ENCODE measurements at regions not wholly inside any gene's neighbourhood (a gene's known extent, or its start where the extent isn't known, plus 50 kb on each side); places are given as distances from the start of the nearest gene placed in this dataset.

- TF ChIP-seq, protein P1, sequence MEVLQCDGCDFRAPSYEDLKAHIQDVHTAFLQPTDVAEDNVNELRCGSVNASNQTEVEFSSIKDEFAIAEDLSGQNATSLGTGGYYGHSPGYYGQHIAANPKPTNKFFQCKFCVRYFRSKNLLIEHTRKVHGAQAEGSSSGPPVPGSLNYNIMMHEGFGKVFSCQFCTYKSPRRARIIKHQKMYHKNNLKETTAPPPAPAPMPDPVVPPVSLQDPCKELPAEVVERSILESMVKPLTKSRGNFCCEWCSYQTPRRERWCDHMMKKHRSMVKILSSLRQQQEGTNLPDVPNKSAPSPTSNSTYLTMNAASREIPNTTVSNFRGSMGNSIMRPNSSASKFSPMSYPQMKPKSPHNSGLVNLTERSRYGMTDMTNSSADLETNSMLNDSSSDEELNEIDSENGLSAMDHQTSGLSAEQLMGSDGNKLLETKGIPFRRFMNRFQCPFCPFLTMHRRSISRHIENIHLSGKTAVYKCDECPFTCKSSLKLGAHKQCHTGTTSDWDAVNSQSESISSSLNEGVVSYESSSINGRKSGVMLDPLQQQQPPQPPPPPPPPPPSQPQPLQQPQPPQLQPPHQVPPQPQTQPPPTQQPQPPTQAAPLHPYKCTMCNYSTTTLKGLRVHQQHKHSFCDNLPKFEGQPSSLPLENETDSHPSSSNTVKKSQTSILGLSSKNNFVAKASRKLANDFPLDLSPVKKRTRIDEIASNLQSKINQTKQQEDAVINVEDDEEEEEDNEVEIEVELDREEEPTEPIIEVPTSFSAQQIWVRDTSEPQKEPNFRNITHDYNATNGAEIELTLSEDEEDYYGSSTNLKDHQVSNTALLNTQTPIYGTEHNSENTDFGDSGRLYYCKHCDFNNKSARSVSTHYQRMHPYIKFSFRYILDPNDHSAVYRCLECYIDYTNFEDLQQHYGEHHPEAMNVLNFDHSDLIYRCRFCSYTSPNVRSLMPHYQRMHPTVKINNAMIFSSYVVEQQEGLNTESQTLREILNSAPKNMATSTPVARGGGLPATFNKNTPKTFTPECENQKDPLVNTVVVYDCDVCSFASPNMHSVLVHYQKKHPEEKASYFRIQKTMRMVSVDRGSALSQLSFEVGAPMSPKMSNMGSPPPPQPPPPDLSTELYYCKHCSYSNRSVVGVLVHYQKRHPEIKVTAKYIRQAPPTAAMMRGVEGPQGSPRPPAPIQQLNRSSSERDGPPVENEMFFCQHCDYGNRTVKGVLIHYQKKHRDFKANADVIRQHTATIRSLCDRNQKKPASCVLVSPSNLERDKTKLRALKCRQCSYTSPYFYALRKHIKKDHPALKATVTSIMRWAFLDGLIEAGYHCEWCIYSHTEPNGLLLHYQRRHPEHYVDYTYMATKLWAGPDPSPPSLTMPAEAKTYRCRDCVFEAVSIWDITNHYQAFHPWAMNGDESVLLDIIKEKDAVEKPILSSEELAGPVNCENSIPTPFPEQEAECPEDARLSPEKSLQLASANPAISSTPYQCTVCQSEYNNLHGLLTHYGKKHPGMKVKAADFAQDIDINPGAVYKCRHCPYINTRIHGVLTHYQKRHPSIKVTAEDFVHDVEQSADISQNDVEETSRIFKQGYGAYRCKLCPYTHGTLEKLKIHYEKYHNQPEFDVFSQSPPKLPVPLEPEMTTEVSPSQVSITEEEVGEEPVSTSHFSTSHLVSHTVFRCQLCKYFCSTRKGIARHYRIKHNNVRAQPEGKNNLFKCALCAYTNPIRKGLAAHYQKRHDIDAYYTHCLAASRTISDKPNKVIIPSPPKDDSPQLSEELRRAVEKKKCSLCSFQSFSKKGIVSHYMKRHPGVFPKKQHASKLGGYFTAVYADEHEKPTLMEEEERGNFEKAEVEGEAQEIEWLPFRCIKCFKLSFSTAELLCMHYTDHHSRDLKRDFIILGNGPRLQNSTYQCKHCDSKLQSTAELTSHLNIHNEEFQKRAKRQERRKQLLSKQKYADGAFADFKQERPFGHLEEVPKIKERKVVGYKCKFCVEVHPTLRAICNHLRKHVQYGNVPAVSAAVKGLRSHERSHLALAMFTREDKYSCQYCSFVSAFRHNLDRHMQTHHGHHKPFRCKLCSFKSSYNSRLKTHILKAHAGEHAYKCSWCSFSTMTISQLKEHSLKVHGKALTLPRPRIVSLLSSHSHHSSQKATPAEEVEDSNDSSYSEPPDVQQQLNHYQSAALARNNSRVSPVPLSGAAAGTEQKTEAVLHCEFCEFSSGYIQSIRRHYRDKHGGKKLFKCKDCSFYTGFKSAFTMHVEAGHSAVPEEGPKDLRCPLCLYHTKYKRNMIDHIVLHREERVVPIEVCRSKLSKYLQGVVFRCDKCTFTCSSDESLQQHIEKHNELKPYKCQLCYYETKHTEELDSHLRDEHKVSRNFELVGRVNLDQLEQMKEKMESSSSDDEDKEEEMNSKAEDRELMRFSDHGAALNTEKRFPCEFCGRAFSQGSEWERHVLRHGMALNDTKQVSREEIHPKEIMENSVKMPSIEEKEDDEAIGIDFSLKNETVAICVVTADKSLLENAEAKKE (CRISPR knock-in tag; IDR thresholded peaks at IDR 0.05), result no peak
- no peak for TF ChIP-seq POLR2AphosphoS5 (IDR thresholded peaks at IDR 0.05; ENCODE audit: low read depth)
- TF ChIP-seq ZNF114 (CRISPR knock-in tag; IDR thresholded peaks at IDR 0.05), result no peak
- no peak for TF ChIP-seq REST (IDR thresholded peaks at IDR 0.05; ENCODE audit: unreplicated experiment)
- TF ChIP-seq, protein P2, sequence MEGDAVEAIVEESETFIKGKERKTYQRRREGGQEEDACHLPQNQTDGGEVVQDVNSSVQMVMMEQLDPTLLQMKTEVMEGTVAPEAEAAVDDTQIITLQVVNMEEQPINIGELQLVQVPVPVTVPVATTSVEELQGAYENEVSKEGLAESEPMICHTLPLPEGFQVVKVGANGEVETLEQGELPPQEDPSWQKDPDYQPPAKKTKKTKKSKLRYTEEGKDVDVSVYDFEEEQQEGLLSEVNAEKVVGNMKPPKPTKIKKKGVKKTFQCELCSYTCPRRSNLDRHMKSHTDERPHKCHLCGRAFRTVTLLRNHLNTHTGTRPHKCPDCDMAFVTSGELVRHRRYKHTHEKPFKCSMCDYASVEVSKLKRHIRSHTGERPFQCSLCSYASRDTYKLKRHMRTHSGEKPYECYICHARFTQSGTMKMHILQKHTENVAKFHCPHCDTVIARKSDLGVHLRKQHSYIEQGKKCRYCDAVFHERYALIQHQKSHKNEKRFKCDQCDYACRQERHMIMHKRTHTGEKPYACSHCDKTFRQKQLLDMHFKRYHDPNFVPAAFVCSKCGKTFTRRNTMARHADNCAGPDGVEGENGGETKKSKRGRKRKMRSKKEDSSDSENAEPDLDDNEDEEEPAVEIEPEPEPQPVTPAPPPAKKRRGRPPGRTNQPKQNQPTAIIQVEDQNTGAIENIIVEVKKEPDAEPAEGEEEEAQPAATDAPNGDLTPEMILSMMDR (conservative IDR thresholded peaks at IDR 0.05; ENCODE audit: low read depth in 2 of 2), result no peak
- TF ChIP-seq ZNF331 (CRISPR knock-in tag; IDR thresholded peaks at IDR 0.05; ENCODE audit: low read depth), result no peak
- no peak for TF ChIP-seq JUNB (IDR thresholded peaks at IDR 0.05; ENCODE audit: unreplicated experiment)
- no peak for TF ChIP-seq NANOG (IDR thresholded peaks at IDR 0.05; ENCODE audit: borderline replicate concordance)
Observed at GRCh38 chr16:48001324-48001895, 154.4 kb downstream of the ABCC12 start (continued).
